GM12865 (cell line): ENCODE measurements at regions not wholly inside any gene's neighbourhood (a gene's known extent, or its start where the extent isn't known, plus 50 kb on each side); places are given as distances from the start of the nearest gene placed in this dataset.

ENCODE experiments used
- DNase-seq: peaks from one replicate; pipeline ENCODE4 v3.0.0; 2010; ENCODE audit warnings: low read depth
- H3K4me3 ChIP-seq: 2 replicates; pipeline ENCODE4 v1.5.1; 2011; ENCODE audit warnings: mild to moderate bottlenecking, low read depth, low read length, control low read depth
- TF ChIP-seq, protein P1 (sequence below): IDR thresholded peaks from 2 replicates; pipeline ENCODE4 v1.5.1; 2011; ENCODE audit warnings: low read length, control low read depth, low read depth, inconsistent platforms; ENCODE audit not compliant: insufficient read depth; ENCODE audit errors: missing control alignments

- TF ChIP-seq, protein P1, sequence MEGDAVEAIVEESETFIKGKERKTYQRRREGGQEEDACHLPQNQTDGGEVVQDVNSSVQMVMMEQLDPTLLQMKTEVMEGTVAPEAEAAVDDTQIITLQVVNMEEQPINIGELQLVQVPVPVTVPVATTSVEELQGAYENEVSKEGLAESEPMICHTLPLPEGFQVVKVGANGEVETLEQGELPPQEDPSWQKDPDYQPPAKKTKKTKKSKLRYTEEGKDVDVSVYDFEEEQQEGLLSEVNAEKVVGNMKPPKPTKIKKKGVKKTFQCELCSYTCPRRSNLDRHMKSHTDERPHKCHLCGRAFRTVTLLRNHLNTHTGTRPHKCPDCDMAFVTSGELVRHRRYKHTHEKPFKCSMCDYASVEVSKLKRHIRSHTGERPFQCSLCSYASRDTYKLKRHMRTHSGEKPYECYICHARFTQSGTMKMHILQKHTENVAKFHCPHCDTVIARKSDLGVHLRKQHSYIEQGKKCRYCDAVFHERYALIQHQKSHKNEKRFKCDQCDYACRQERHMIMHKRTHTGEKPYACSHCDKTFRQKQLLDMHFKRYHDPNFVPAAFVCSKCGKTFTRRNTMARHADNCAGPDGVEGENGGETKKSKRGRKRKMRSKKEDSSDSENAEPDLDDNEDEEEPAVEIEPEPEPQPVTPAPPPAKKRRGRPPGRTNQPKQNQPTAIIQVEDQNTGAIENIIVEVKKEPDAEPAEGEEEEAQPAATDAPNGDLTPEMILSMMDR: no peak
- no peak for DNase-seq
- no peak overlapping the region for H3K4me3 ChIP-seq
These were observed 485.8 kb downstream of the BRINP1 start for GRCh38 chr9:118883411-118883810.

GRCh38 chr9:118891213-118891612, 478.0 kb downstream of the BRINP1 start:
- no peak overlapping the region for H3K4me3 ChIP-seq
- TF ChIP-seq, protein P1: no peak
- no peak for DNase-seq

GRCh38 chr9:118896324-118897000, 472.8 kb downstream of the BRINP1 start:
- TF ChIP-seq, protein P1: no peak
- H3K4me3 ChIP-seq: no peak overlapping the region
- no peak for DNase-seq

- DNase-seq: no peak
These were observed 451.1 kb downstream of the BRINP1 start for GRCh38 chr9:118918180-118918579.

DNA sequence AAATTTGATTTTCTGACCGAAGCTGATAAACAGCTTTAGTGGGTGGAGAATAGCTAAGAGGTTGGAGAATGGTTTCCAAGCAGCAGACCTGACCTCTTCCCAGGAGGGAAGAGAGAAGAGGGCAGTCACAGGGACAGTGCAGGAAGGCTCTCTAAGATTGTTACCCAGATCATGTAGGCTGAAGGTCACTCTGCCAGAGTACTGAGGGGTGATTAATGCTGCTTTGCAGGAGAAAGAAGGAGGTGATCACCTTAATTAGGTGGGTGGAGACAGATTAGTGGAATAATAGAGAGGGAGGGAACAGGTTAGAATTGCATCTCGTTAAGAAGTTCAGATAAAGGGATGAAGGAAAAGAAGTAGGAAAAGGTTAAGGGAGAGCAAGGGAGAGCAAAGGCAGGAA, 440.5 kb downstream of the BRINP1 start:
- no peak for DNase-seq

More at GRCh38 chr9:118918180-118918579, 451.1 kb downstream of the BRINP1 start:
- no peak overlapping the region for H3K4me3 ChIP-seq
- TF ChIP-seq, protein P1: no peak

DNA sequence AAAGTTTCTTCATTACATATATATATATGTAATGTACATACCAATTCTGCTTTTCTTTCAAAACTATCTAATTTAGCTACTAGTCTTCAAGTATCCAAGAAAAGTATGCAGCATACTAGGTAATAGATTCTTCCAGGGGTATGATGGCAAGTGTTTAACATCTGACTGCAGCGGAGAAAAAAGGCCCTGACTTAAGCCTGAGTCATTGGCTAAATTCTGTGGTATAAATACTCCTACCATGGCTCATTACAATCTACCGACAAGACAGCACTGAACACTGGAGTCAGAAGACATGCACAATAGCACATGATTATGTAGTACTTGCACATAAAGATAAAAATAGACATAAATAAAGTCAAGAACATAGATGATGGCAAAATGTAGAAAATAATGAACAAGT, 439.9 kb downstream of the BRINP1 start:
- TF ChIP-seq, protein P1: no peak
- no peak for DNase-seq
- H3K4me3 ChIP-seq: no peak overlapping the region

More for the DNA sequence above, 440.5 kb downstream of the BRINP1 start:
- TF ChIP-seq, protein P1: no peak
- H3K4me3 ChIP-seq: no peak overlapping the region

GRCh38 chr9:118931941-118932340, 437.3 kb downstream of the BRINP1 start:
- DNase-seq: no peak
- TF ChIP-seq, protein P1: no peak
- H3K4me3 ChIP-seq: no peak overlapping the region
